ENCODE measurements at regions not wholly inside any gene's neighbourhood (a gene's known extent, or its start where the extent isn't known, plus 50 kb on each side); places are given as distances from the start of the nearest gene placed in this dataset.
"Not testable (repeated sequence)": the region's sequence is repeated elsewhere in the genome, so short reads cannot be mapped to it uniquely, and the experiment has no call there.

DNA sequence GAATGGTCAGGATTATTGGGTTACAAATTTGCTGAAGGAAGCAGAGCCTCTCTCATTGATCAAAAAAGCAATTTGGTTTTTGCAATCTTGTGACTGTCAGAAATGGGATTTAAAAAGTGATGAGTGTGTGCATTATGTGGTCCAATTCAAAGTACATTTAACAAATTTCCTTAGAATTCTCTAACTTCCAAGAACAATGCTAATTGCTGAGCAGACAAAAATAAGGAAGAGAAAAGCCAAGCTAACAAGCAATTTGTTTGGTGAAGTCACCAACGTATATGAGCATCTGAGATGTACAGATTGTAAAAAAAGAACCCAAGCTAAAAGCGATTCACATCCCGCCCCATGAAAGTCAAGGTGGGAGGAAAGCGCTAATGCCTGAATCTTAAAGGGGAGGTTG is 1643.9 kb downstream of the CDH8 start:
- DNase-seq (ENCODE audit: low read depth in 2 of 2), result no peak

DNA sequence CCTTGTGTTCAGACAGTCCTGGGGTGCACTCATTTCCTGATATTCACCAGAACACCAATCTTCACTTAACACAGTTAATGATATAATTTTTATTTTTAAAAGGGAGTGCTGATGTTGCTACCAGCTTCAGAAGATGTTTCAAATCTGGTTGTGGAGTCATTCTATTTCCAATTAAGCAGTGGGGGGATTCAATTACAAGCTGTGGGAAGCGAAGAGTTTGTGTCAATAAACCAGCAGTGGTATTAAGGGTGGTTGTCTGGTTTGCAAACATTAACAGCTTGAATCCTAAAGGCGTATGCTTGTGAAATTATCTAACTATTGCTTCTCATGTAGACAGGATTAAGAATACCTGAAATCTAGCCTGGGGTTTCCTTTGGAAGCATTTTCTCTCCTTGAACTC is 1637.5 kb upstream of the GOT2 start:
- DNase-seq (ENCODE audit: low read depth in 2 of 2), result no peak

DNA sequence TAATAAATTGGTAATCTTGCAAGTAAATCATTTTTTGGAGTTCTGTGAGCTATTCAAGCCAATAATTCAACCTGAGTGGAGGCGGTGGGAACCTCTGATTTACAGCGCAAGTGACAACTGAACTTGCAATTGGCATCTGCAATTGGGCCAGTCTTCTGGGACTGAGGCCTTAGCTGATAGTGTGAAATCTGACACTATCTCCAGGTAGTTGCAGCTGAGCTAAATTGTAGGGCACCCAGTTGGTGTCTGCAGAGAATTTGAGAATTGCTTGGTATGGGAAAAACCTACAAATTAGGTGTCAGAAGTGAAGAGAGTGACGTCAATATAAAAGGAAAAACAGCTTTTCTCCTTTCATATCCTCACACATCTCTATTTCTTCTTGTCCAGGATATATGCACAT is 1633.6 kb upstream of the GOT2 start:
- no peak for DNase-seq (ENCODE audit: low read depth in 2 of 2)

DNA sequence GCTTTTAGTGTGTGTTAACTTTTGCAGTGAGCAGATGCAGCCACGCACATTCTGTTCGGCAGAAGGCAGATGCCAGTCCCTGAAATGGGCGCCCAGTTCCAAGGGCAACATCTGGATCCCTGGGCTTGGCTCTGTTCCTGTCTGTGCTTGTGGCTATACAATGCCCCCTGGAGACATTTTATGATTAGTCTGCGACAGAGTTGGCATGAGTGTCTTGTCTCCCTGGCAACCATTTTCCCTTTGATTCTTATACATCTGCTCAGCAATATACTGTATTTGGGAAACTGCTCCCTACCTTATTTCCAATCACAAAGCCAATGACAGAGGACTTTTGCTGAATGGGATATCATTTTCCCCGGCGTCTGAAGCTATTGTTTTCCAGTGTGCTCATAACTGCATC is 1629.5 kb upstream of the GOT2 start:
- no peak for DNase-seq (ENCODE audit: low read depth in 2 of 2)

DNA sequence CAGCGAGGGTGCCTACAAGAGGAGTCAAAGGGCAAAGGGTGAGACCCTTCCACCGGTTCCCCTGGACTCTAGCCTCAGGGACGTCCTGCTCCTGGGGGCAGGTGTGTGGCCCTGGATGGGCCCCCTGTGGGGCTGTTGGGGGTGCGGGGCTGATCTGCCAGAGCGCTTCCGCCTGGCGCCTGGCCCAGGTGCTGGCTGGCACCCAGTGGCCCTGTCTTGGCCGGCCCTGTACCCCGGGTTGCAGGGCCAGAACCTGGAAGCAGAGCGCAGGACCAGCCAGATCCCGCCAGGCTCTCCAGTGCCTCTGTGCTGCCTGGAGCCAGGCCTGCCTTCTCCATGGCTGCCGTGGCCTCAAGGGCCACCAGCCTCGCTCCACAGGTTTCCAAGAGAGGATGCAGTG is 1625.8 kb upstream of the GOT2 start:
- not testable (repeated sequence) for DNase-seq (ENCODE audit: low read depth in 2 of 2)

DNA sequence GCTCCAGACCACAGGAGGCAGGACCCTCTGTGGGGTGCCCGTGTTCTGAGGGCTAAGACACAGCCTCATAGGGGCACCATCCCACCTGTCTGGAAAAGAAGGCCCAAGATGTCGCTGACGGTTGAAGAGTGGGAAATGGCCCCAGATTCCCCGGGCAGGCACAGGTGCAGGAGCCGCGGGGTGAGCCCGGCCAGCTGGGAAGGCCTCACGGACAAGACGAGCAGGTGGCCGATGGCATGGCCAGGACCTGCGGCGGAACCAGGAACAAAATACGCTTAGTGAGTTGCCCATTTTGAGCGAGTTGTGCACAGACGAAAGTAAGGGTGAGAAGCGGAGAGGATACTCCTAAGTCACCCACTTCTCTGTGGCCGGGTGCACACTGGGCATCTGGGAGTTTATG is 1625.3 kb upstream of the GOT2 start:
- DNase-seq (ENCODE audit: low read depth in 2 of 2), result not testable (repeated sequence)

DNA sequence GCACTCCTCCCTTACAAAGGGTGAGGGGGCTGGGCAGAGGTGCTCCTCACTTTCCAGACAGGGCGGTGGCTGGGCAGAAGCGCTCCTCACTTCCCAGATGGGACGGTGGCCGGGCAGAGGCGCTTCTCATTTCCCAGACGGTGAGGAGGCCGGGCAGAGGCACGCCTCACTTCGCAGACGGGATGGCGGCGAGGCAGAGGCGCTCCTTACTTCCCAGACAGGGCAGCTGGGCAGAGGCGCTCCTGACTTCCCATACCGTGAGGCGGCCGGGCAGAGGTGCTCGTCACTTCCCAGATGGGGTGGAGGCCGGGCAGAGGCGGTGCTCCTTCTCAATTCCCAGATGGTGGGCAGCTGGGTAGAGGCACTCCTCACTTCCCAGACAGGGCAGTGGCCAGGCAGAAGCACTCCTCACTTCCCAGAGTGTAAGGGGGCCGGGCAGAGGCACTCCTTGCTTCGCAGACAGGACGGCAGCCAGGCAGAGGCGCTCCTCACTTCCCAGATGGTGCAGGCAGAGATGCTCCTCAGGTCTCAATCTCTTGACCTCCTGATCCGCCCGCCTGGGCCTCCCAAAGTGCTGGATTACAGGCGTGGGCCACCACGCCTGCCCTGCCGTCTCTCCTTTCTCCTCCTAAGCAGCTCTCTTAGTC is 1623.9 kb upstream of the GOT2 start:
- not testable (repeated sequence) for DNase-seq (ENCODE audit: low read depth in 2 of 2)

DNA sequence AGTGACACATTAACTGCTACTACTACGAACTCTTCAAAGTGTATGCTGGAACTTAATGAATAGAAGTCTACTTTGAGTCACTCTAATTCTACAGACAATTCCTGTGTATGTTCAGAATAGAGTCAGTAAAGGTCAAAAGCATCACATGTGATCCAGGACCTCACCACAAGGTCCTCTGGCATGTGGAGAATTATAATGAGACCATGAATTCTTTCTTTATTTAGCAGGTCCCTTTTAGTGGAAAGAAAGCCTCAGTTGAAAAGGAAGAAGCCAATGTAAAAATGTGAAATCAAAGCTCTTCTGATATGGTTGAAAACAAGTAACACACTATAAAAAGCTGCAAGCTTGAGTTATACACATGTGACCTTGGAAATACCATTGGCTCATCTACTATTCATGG is 1612.1 kb upstream of the GOT2 start:
- no peak for DNase-seq (ENCODE audit: low read depth in 2 of 2)

DNA sequence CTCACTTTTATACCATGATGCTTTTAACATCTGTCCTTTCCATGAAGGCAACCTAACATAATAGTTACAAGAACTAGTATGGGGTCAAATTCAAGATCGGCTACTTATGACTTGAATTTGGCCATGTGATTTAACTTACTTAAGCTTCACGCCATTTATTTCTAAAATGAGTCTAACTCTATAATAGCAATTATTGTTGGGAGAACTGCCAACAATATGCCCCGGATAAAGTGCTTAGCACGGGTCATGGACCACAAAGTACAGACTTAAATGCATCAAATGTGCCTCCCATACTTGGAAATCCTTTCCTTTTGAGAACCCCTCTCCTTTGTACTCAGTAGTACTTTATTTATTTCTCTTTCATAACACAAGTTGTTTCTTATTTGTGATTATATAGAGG is 1603.6 kb upstream of the GOT2 start:
- no peak for DNase-seq (ENCODE audit: low read depth in 2 of 2)

DNA sequence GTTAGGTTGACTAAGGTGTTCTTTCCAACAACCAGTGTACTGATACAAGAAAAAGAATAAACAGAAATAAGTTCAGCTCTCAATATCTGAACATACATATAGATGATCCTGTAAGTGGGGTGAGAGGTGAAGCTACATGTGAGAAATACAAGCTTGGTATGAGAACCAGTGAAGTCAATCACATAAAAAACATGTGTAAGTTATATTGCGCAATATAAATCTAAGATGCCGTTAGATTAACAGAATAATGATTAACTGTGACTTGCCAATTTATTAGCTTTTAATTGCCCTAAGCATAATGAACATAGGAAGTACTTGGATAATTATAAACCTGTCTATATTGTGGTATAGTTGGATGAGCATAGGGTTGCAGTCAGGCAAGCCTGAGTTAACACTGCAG is 1597.1 kb upstream of the GOT2 start:
- DNase-seq (ENCODE audit: low read depth in 2 of 2), result no peak

DNA sequence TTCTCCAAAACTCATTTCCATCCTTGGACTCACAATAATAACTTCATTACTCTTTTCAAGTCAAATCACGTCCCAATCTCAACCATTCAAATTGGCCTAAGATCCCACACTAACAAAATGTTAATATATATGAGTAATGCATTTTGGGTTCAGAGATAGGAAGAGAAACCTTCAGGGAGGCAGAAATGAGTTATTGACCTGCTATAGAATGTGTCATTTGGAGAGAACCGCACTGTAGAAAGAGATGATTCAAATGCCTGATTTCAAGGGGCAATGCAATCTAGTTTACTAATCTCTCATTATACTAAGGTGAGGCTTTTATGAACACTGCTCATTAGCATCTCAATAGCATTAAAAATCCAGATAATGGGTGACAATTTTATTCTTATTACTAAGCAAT is 1595.0 kb upstream of the GOT2 start:
- DNase-seq (ENCODE audit: low read depth in 2 of 2), result no peak

DNA sequence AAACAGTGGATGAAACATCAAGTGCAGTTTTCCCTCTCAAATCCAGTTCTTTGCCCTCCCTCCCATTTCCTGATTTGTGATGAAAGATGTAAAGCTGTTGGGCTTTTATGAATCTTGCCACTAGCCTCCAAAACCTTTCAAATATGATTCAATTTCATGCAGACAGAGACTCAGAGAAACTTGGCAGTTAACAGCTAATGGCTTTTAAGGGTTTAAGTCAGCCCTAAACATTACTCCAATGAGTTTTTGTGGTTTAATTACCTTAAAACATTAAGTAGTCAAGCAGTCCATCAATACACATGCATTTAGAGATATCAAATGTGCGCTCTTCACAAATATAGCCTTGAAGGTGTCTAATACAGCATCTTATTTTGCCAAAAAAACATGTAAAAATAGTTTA is 1594.0 kb upstream of the GOT2 start:
- no peak for DNase-seq (ENCODE audit: low read depth in 2 of 2)

DNA sequence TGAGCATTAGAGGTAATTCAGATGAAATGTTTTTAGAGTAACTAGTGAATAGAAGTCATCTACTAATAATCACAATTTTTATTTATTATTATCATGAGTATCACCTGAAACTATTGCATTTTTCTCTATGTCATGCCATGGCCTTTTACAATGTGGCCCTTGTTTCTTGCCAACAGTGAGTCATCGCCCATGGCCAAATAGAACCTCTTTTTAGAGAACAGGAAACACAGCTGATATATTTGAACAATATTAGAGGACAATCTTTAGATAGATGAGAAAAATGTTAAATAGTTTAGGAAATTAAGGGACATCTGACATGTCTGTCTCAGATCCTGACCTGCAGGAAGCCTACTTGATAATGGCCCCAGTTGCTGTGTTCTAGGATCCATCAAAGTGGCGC is 1584.4 kb upstream of the GOT2 start:
- no peak for DNase-seq (ENCODE audit: low read depth in 2 of 2)

DNA sequence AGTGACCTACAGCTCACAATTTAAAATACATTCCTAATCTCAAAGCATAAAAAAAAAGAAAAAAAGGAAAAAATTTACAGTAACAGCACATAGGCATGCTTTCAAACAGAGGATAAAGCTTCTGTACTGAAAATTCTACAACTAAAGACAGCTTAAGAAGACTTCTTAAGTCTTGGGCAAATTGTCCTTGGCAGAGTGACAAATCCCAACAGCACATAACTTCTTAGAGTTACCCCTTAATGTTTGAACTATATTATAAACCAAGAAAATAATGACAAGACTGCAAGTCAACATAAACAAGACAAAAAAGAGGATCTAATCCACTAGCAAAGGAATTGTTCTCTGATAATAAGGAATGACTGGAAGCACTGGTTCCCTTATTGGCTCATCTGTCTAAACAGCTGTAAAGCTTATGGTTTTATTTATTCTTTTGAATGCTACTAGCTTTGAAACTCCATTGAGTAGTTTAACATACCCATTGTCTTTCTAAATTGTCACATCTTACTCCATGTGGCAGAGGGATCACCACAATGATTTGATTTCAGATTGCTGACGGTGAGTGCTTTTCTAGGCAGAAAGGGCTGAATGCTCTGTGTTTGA is 1576.8 kb upstream of the GOT2 start:
- no peak for DNase-seq (ENCODE audit: low read depth in 2 of 2)

DNA sequence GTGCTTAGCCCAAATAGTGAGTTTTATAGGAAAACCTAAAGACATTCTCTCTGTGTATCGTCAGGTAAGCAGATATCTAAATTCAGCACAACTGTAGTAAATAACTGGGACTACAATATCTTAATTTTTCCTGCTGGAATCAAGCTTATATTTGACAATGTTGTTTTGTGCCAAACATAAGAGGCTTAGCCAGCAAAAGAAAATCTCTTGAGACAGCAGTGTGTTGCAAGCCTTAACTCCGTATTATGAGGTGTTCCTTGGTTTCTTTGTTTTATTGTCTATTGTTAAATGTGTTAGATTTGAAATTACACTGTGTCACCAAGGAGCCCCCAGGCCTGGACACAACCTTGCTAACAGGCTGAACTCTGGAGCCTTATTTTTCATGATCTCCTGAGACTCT is 1570.6 kb upstream of the GOT2 start:
- DNase-seq (ENCODE audit: low read depth in 2 of 2), result no peak

DNA sequence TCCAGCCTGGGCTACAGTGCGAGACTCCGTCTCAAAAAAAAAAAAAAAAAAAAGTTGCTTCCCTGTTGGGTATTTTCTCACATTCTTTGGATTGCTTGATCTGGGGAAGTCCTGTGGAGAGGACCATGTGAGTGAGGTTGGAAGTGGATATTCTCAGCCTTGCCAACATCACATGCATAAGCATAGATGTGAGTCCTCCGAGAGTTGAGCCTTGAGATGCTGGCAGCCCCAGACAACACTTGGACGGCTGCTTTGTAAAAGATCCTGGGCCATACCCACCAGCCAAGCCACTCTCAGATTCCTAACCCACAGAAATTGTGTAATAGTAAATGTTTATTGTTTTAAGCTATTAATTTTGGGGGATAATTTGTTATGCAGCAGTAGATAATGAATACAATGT is 1570.0 kb upstream of the GOT2 start:
- no peak for DNase-seq (ENCODE audit: low read depth in 2 of 2)

DNA sequence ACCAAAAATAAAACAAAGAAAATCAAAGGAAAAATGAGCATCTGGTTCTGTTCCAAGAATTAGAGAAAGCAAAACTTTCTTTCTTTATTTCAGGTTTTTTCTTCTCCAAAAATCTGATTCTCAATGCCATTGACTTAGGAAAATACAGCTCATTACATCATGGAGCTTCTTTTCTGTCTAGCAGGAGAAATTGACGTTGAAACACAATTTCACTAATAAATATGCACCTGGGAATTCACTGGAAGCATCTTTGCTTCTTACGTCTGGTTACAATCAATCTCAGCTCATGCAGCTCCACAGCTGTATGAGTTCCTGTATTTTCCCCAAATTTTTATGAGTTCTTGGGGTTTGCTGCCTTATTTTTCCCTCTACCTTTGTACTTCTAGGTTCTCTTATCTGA is 1568.6 kb upstream of the GOT2 start:
- DNase-seq (ENCODE audit: low read depth in 2 of 2), result no peak

DNA sequence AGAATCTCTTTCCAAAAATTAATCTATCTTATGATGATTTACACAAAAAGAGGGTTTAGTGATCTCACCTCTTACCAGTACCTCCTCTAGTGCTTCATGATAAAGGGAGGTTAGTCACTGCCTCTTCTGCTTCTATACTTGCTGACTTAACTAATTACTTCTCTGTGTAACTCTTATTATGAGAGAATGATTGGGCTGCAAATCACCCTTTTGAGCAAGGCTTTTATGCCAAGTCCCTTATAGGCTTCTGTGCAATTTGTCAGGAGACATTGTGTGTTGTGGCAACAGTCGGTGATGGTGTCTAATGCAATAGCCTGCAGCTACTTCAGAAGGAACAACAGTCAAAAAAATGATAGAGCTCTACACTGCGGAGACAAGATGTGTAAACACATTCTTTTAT is 1568.1 kb upstream of the GOT2 start:
- DNase-seq (ENCODE audit: low read depth in 2 of 2), result no peak

DNA sequence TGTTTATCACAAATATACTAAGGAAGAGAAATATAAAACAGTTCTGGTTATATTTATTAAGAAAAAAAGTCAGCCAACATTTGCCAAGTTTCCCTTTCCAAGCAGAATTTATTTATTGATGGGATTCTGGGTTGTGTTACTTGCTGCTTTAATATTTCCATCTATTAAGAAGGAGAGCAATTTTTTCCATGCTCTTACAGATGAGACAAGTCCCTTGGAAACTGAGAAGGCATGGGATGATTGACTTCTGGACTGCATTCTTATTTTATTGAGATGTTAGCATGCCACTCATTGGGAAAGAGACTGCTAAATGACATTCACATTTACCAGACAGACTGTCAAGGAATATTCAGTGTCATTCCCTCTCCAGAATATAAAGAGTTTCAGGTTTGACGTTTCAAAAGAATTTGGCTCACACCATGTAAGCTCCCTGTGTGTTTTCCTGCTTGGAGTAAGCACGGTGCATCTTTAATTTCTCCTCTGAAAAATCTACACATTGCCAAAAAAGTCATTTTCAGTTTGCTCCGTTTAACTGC is 1565.2 kb upstream of the GOT2 start:
- DNase-seq (ENCODE audit: low read depth in 2 of 2), result no peak

DNA sequence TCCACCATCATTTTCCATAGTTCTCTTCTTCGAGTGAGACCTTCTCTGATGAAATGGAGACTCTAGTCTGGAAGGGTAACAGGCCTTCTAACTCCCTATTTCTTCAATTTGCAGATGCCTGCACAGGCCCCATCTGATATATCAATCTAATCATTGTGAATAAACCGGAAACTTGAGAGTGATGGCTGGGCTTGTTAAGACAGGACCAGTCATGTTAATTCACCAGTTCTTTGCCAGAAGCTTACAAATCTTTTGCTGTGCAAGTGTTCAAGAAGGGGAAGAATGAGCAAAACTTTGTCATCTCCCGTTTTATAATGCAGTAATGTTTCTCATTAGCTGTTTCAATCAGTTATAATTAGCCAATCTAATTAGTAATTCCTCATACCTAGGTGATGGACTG is 1561.3 kb upstream of the GOT2 start:
- DNase-seq (ENCODE audit: low read depth in 2 of 2), result no peak

DNA sequence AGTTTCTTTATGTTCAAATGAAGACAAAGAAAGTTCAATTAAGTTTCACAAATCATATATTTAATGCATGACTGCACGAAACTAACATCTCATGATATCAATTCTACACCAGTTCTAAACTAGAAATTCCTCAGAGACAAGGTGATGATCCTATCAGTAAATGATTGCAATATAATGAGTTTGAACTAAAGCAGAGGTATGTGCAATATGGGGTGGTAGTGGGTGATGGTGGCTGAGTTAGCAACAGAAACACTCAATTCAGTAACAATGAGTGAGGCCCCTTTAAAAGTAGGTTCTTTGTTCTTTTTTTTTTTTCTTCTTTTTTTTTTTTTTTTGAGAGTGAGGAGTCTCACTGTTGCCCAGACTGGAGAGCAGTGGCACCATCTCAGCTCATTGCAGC is 1551.7 kb upstream of the GOT2 start:
- no peak for DNase-seq (ENCODE audit: low read depth in 2 of 2)

DNA sequence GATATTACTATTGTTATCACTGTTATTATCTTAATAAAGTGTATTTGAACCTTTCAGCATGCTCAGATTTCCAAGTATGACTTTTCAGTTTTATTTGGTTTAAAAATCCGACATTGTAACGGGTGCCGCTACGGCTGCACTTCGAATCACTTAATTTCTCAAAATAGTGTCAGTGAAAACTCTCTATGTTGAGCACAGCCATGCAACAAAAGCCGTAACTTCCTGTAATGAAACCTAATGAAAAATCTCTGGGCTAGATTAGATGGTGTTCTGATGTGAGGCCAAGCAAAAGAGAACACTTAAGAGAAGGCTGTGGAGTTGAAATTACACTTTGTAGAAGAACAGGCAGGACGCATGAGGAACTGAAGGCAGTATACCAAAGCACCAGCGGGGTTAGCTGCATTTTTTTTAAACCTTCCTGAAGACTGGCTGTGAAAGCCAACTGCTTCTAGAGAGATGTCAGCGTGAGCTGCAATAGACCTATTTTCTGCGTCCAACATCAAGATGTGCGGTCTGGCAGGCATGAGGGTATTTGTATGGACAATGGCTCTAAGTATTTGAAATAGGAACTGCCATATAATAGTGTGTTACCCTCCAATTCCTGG is 1545.0 kb upstream of the GOT2 start:
- DNase-seq (ENCODE audit: low read depth in 2 of 2), result no peak

DNA sequence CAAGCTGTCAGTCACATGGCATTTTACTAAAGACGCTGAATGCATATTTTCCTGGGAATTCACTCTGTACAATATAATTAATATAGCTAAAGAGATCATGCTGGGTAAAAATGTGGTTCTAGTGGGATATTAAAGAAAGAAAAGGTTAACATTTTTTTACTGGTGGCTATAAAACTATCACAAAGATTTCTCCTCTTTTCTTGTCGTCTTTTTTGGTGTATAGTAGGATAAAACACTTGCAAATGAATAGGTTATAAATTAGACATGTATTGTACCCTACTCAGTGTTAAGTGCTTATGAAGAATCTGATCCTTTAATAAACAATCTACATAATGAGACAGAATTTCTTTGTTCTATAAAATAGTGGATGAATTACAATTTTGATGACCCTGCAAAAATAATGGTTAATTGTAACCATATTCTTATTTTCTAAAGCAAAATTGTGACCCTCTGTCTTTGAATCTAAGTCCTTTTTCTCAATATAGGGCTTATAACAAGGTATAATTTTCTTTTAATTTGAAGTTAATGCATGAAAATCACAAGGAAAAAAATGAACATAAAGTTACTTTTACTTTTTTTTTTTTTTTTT is 1540.4 kb upstream of the GOT2 start:
- no peak for DNase-seq (ENCODE audit: low read depth in 2 of 2)

All from stimulated activated CD4-positive, alpha-beta T cell treated with anti-CD3 and anti-CD28 coated beads, Interleukin-1b, Interleukin-23, amount 100 ng/mL, for 1 hour (primary cell).